ENCODE measurements at regions not wholly inside any gene's neighbourhood (a gene's known extent, or its start where the extent isn't known, plus 50 kb on each side); places are given as distances from the start of the nearest gene placed in this dataset.
A peak's percentile ranks its signal among the peaks of the same experiment; 100 is the strongest.

GRCh38 chr6:167492100-167492449 is 167.2 kb downstream of the TTLL2 start:
- H3K9me3 ChIP-seq (ENCODE audit: low read length): no peaks in the 10 kb centered on the region
- intact Hi-C loops (cut with micrococcal nuclease; ENCODE audit: unreplicated experiment): no loop called here
- ATAC-seq (no peak), DNase-seq (ENCODE audit: low spot score) (no peak), FAIRE-seq (no peak)
- H3K36me3 ChIP-seq (replicated peaks in 1 of 2; ENCODE audit: control insufficient read depth in 1 of 2, insufficient read depth in 2 of 2, low read length in 2 of 2): no peaks in the 10 kb centered on the region
- H3K4me1 ChIP-seq (ENCODE audit: insufficient read depth, low read length): peaks cover 68% of the 10 kb centered on the region
- WGBS (ENCODE audit: low lambda C conversion rate): 48% methylated on average over 12 of the region's 12 CpGs
- no TSS peak for BruUV-seq (replicated peaks)
- H3K27ac ChIP-seq (ENCODE audit: extremely low read length, insufficient read depth, low read length): no peak overlapping the region
- ChIA-PET POLR2A (no interaction called here), CTCF (ENCODE audit: low intra/inter-chr PET ratio, low total read pairs) (no interaction called here)
- H2AFZ ChIP-seq (ENCODE audit: low read length): no peak overlapping the region
- H3K4me3 ChIP-seq (replicated peaks in 1 of 3; ENCODE audit: insufficient read depth in 1 of 3, low read depth in 2 of 3, low read length in 3 of 3): peak overlapping the region in 2 of 3 experiments; percentile 24 to 31; a peak in 2 of 6 replicates
- H3K9ac ChIP-seq (ENCODE audit: insufficient read depth, low read depth, low read length): no peak overlapping the region
- no peaks in the 10 kb centered on the region for H3K79me2 ChIP-seq (ENCODE audit: insufficient read depth, low read length)
- in situ Hi-C loops (cut with HindIII; ENCODE audit: extremely low pct_ligation_motif_present, low pct_unique_long_range_greater_than_20kb): no loop called here
- no peaks in the 10 kb centered on the region for H4K20me1 ChIP-seq (ENCODE audit: insufficient read depth, low read length)
- H3K4me2 ChIP-seq (ENCODE audit: low read depth, low read length): peak overlapping the region; percentile 55
- H3K27me3 ChIP-seq (ENCODE audit: control insufficient read depth in 1 of 2, insufficient read depth in 2 of 2, low read length in 2 of 2): peaks cover 0 to 5% of the 10 kb centered on the region in 2 experiments; a peak in 3 of 5 replicates
- TF ChIP-seq ZNF687 (CRISPR knock-in tag; IDR thresholded peaks at IDR 0.05) (peak; percentile 35), TBX2 (CRISPR knock-in tag; IDR thresholded peaks at IDR 0.05; ENCODE audit: borderline replicate concordance) (0 out of 2 replicates have a peak, but pooled peaks have one; percentile 41), REPIN1 (CRISPR knock-in tag; IDR thresholded peaks at IDR 0.05; ENCODE audit: borderline replicate concordance, low read depth) (no peak), SNAPC5 (CRISPR knock-in tag; IDR thresholded peaks at IDR 0.05; ENCODE audit: borderline replicate concordance) (no peak), TFAP4 (IDR thresholded peaks at IDR 0.05; ENCODE audit: borderline replicate concordance, low read depth) (no peak), ZNF44 (CRISPR knock-in tag; IDR thresholded peaks at IDR 0.05) (0 out of 2 replicates have a peak, but pooled peaks have one; percentile 57), PRDM10 (CRISPR knock-in tag; IDR thresholded peaks at IDR 0.05; ENCODE audit: low read depth) (no peak), SMAD1 (CRISPR knock-in tag; IDR thresholded peaks at IDR 0.05; ENCODE audit: borderline replicate concordance, low read depth) (0 out of 2 replicates have a peak, but pooled peaks have one; percentile 2), NFE2L2 (IDR thresholded peaks at IDR 0.05; ENCODE audit: low read length) (no peak), ZNF572 (CRISPR knock-in tag; IDR thresholded peaks at IDR 0.05) (0 out of 2 replicates have a peak, but pooled peaks have one; percentile 30), MNT (IDR thresholded peaks at IDR 0.05) (no peak), FLYWCH1 (CRISPR knock-in tag; IDR thresholded peaks at IDR 0.05) (no peak)
